HG02588 (cell line): ENCODE measurements at regions not wholly inside any gene's neighbourhood (a gene's known extent, or its start where the extent isn't known, plus 50 kb on each side); places are given as distances from the start of the nearest gene placed in this dataset.
"Not testable (repeated sequence)": the region's sequence is repeated elsewhere in the genome, so short reads cannot be mapped to it uniquely, and the experiment has no call there.

Experiments used
- ATAC-seq: cut with Tn5 transposase; IDR thresholded peaks from one replicate; pipeline ENCODE4 v1.9.1; 2021; ENCODE audit warnings: mild to moderate bottlenecking, moderate library complexity; ENCODE audit not compliant: unreplicated experiment

- no peak for ATAC-seq
These were observed 122.1 kb upstream of the RMDN2 start for GRCh38 chr2:37802899-37803379.

- not testable (repeated sequence) for ATAC-seq
These were observed 119.1 kb upstream of the RMDN2 start for GRCh38 chr2:37806004-37806403.

GRCh38 chr2:37809525-37809924 lies 115.6 kb upstream of the RMDN2 start:
- no peak for ATAC-seq

- ATAC-seq = no peak
These were observed 115.0 kb upstream of the RMDN2 start for GRCh38 chr2:37809931-37810570.

GRCh38 chr2:37812414-37812813 lies 112.7 kb upstream of the RMDN2 start:
- no peak for ATAC-seq

GRCh38 chr2:37812941-37813730 lies 112.0 kb upstream of the RMDN2 start:
- ATAC-seq = no peak

GRCh38 chr2:37816036-37816435 lies 109.1 kb upstream of the RMDN2 start:
- no peak for ATAC-seq

GRCh38 chr2:37816686-37817085 lies 108.4 kb upstream of the RMDN2 start:
- ATAC-seq = no peak

- no peak for ATAC-seq
These were observed 105.9 kb upstream of the RMDN2 start for GRCh38 chr2:37819186-37819585.

GRCh38 chr2:37820471-37820986 lies 104.6 kb upstream of the RMDN2 start:
- no peak for ATAC-seq

- ATAC-seq = no peak
These were observed 99.5 kb upstream of the RMDN2 start for GRCh38 chr2:37825586-37825985.

GRCh38 chr2:37826611-37827010 lies 98.5 kb upstream of the RMDN2 start:
- ATAC-seq = no peak

GRCh38 chr2:37827455-37827854 lies 97.6 kb upstream of the RMDN2 start:
- no peak for ATAC-seq

GRCh38 chr2:37827911-37828511 lies 97.1 kb upstream of the RMDN2 start:
- no peak for ATAC-seq

GRCh38 chr2:37829202-37829601 lies 95.9 kb upstream of the RMDN2 start:
- ATAC-seq = no peak

- ATAC-seq = no peak
These were observed 95.3 kb upstream of the RMDN2 start for GRCh38 chr2:37829616-37830395.

- no peak for ATAC-seq
These were observed 94.5 kb upstream of the RMDN2 start for GRCh38 chr2:37830636-37831035.

GRCh38 chr2:37831081-37831780 lies 93.9 kb upstream of the RMDN2 start:
- ATAC-seq = no peak

- ATAC-seq = no peak
These were observed 92.4 kb upstream of the RMDN2 start for GRCh38 chr2:37832590-37833197.

- no peak for ATAC-seq
These were observed 91.7 kb upstream of the RMDN2 start for GRCh38 chr2:37833423-37833822.
